ENCODE measurements at regions not wholly inside any gene's neighbourhood (a gene's known extent, or its start where the extent isn't known, plus 50 kb on each side); places are given as distances from the start of the nearest gene placed in this dataset.

DNA sequence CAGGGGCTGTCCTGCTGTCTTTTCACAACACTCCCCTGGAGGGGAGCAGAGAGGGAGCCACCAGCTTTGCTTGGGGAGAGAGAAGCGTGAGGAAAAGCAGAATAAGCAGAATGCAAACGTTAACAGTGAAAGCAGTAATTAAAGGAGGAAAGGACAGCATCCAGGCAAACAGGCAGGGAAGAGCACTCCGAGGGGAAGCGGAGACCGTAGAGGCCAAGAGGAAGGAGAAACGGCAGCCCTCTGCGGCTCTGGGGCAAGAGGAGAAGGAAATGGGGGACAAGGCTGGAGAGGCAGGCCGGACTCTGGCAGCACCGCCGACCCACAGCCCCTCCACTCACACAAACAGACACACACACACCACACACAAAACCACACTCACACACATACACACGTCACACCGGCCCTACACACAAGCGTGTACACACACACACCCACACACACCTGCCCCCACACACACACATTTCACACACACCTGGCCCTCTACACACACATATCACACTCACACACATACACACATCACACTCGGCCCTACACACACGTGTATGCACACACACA, 449.8 kb downstream of the SOX6 start:
- no peak overlapping the region for H3K27ac ChIP-seq
- H3K4me3 ChIP-seq, result no peak overlapping the region
- H3K9me3 ChIP-seq (ENCODE audit: low read depth, low read length), result no peaks in the 10 kb centered on the region
- no peaks in the 10 kb centered on the region for H3K36me3 ChIP-seq (ENCODE audit: insufficient read depth, low read length)
- TF ChIP-seq EZH2 (IDR thresholded peaks at IDR 0.05), result no peak
- no peak for TF ChIP-seq FOXP2 (optimal IDR thresholded peaks at IDR 0.05; ENCODE audit: control extremely low read depth, extremely low read length, insufficient read depth)
- no peak for TF ChIP-seq POLR2AphosphoS5 (IDR thresholded peaks at IDR 0.05; ENCODE audit: borderline replicate concordance, low read depth, low read length)
- H3K9ac ChIP-seq (ENCODE audit: insufficient read length), result no peak overlapping the region
- no peak for DNase-seq (ENCODE audit: low read depth, low spot score)

DNA sequence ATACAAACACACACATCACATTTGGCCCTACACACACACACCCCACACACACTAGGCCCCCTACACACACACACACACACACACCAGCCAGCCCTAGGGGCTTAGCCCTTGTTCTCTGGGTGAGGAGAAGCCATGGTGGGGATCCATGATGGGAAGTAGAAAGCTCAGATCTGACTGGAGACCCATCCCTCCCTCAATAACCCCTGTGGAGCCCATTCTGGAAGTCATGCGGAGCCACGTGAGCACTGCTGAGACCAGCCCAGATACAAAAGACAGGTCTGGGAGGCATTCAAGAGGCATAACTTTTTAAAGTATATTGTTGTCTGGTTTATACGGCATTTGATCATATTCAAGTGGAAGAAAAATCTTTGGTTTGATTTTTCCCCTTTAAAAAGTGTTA, 448.5 kb downstream of the SOX6 start:
- H3K9me3 ChIP-seq (ENCODE audit: low read depth, low read length), result no peaks in the 10 kb centered on the region
- H3K36me3 ChIP-seq (ENCODE audit: insufficient read depth, low read length), result no peaks in the 10 kb centered on the region
- no peak overlapping the region for H3K27ac ChIP-seq
- DNase-seq (ENCODE audit: low read depth, low spot score), result no peak
- TF ChIP-seq FOXP2 (optimal IDR thresholded peaks at IDR 0.05; ENCODE audit: control extremely low read depth, extremely low read length, insufficient read depth), result no peak
- no peak for TF ChIP-seq EZH2 (IDR thresholded peaks at IDR 0.05)
- no peak for TF ChIP-seq POLR2AphosphoS5 (IDR thresholded peaks at IDR 0.05; ENCODE audit: borderline replicate concordance, low read depth, low read length)
- H3K9ac ChIP-seq (ENCODE audit: insufficient read length), result no peak overlapping the region
- H3K4me3 ChIP-seq, result no peak overlapping the region

DNA sequence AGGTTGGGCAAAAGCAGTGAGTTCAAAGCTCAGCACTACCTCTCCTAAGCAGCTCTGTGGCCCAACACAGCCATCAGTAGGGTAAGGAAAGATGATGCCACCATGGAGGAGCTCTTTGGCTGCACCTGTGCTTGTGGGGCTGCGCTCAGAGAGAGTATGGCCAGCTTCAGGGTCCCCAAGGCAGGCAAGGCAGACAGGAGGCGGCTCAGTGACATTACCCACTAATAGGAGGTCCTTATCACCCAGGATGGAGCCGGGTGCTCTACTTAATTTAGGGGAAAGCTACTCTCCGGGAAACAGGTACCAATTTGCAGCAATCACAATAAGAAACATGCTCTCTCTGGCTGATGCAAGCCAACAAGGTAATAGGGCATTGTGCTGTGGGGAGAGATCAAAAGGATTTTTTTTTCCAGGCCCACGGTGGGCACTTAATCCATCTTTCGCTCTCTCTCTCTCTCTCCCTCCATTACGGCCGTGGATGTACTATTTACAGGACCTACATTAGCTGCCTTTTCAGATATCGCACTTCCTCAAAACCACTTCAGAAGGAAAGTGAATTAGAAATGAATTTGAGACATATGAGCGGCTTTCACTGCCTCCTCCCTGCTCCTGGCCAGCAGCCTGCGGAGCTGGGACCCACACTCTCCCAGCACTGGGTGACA, 446.3 kb downstream of the SOX6 start:
- no peak for TF ChIP-seq FOXP2 (optimal IDR thresholded peaks at IDR 0.05; ENCODE audit: control extremely low read depth, extremely low read length, insufficient read depth)
- TF ChIP-seq POLR2AphosphoS5 (IDR thresholded peaks at IDR 0.05; ENCODE audit: borderline replicate concordance, low read depth, low read length), result no peak
- TF ChIP-seq EZH2 (IDR thresholded peaks at IDR 0.05), result no peak
- Histone ChIP-seq H3K36me3 (ENCODE audit: insufficient read depth, low read length) (no peaks in the 10 kb centered on the region), H3K9me3 (ENCODE audit: low read depth, low read length) (no peaks in the 10 kb centered on the region), H3K4me3 (no peak overlapping the region), H3K9ac (ENCODE audit: insufficient read length) (no peak overlapping the region), H3K27ac (no peak overlapping the region)
- DNase-seq (ENCODE audit: low read depth, low spot score), result no peak

DNA sequence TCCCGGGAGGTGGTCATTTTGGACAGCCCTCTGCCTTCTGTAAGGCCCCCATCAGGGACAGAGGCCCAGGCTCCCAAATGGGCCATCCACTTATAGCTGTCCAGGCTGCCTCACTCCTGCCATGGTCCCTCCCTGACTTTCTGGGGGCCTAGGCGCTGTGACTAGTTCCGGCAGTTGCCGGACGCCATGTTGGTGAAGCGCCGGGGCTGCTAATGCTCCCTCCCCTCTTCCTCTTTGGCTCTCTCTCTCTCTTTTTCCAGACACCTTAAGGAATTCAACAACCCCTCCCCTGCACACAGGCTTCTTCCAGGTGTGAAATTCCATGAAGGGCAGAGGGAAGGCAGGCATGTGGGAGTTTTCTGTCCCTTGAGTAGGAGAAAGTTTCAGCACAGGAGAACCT, 445.6 kb downstream of the SOX6 start:
- Histone ChIP-seq H3K9ac (ENCODE audit: insufficient read length) (no peak overlapping the region), H3K9me3 (ENCODE audit: low read depth, low read length) (no peaks in the 10 kb centered on the region), H3K27ac (no peak overlapping the region), H3K4me3 (no peak overlapping the region), H3K36me3 (ENCODE audit: insufficient read depth, low read length) (no peaks in the 10 kb centered on the region)
- TF ChIP-seq POLR2AphosphoS5 (IDR thresholded peaks at IDR 0.05; ENCODE audit: borderline replicate concordance, low read depth, low read length) (no peak), EZH2 (IDR thresholded peaks at IDR 0.05) (no peak), FOXP2 (optimal IDR thresholded peaks at IDR 0.05; ENCODE audit: control extremely low read depth, extremely low read length, insufficient read depth) (no peak)
- no peak for DNase-seq (ENCODE audit: low read depth, low spot score)

DNA sequence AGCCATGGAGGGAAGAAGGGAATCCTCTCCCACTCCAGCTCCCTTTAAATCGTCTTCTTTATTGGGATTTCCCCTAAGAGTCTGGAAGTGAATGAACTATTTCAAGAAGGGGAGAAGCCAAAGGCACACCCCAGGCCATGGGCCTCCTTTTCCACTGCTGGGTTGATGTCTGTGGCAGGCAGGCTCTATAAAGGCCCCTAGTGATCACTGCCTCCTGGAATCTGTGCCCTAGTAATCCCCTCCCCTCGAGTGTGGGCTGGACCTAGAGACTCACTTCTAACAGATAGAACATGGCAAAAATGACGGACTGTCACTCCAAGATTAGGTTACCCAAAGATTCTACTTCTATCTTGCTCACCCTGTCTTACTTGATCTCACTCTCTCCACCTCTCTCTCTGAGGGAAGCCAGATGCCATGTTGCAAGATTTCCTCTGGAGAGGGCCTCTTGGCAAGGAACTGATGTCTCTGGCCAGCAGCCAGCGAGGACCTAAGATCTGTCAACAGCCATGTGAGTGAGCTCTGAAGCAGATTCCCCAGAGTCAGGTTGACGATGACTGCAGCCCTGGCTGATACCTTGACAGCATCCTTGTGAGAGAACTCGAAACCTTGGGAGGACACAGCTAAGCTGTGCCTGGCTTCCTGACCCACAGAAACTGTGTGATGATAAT, 444.8 kb downstream of the SOX6 start:
- no peak overlapping the region for H3K9ac ChIP-seq (ENCODE audit: insufficient read length)
- peak; percentile 74 for DNase-seq (ENCODE audit: low read depth, low spot score)

DNA sequence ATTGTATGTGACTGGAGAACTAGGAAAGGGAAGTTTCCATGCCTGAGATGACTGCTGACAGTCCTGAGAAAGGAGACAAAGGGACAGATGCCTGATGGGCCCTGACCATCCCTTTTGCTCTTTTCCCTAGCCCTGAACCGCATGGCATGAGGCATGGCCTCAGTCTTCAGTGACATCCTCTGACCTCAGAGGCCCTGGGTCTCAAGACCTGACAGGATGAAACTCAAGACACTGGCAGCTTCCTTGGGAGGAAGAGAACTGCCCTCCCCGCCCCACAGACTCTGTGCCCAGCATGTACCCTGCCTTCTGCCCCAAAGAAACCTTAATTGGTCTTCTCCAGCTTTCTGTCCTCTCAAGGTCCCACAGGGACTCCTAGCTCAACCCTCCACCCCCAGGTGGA, 444.1 kb downstream of the SOX6 start:
- no peak overlapping the region for H3K9ac ChIP-seq (ENCODE audit: insufficient read length)
- DNase-seq (ENCODE audit: low read depth, low spot score), result no peak
- TF ChIP-seq FOXP2 (optimal IDR thresholded peaks at IDR 0.05; ENCODE audit: control extremely low read depth, extremely low read length, insufficient read depth), result no peak
- no peak for TF ChIP-seq POLR2AphosphoS5 (IDR thresholded peaks at IDR 0.05; ENCODE audit: borderline replicate concordance, low read depth, low read length)
- no peak for TF ChIP-seq EZH2 (IDR thresholded peaks at IDR 0.05)
- H3K36me3 ChIP-seq (ENCODE audit: insufficient read depth, low read length), result no peaks in the 10 kb centered on the region
- H3K4me3 ChIP-seq, result no peak overlapping the region
- H3K27ac ChIP-seq, result no peak overlapping the region
- no peaks in the 10 kb centered on the region for H3K9me3 ChIP-seq (ENCODE audit: low read depth, low read length)

More for the DNA sequence above, 444.8 kb downstream of the SOX6 start:
- H3K4me3 ChIP-seq, result peak overlapping the region; percentile 8; the same call in 1 of the 2 replicates
- TF ChIP-seq POLR2AphosphoS5 (IDR thresholded peaks at IDR 0.05; ENCODE audit: borderline replicate concordance, low read depth, low read length) (no peak), FOXP2 (optimal IDR thresholded peaks at IDR 0.05; ENCODE audit: control extremely low read depth, extremely low read length, insufficient read depth) (no peak), EZH2 (IDR thresholded peaks at IDR 0.05) (no peak)
- H3K27ac ChIP-seq, result peak overlapping the region; percentile 62
- no peaks in the 10 kb centered on the region for H3K9me3 ChIP-seq (ENCODE audit: low read depth, low read length)
- H3K36me3 ChIP-seq (ENCODE audit: insufficient read depth, low read length), result no peaks in the 10 kb centered on the region

DNA sequence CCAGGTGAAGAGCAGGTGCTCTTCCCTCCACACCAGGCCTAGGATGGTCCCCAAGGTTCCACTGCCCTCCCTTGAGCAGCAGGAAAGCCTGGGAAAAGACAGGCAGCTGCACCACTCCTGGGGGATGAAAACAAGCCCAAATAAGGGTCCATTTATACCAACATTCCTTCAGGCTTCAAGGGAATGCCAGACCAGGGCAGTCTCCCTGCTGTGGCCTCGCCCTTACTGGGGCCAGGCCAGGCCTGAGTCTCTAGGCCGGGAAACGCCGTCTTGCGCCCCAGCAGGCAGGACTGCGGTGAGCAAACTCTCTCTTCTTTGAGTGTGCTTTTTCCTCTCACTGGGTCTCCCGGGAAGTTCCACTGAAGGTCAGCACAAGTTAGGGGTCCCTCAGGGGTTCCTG, 443.5 kb downstream of the SOX6 start:
- TF ChIP-seq FOXP2 (optimal IDR thresholded peaks at IDR 0.05; ENCODE audit: control extremely low read depth, extremely low read length, insufficient read depth) (no peak), EZH2 (IDR thresholded peaks at IDR 0.05) (no peak), POLR2AphosphoS5 (IDR thresholded peaks at IDR 0.05; ENCODE audit: borderline replicate concordance, low read depth, low read length) (no peak)
- H3K36me3 ChIP-seq (ENCODE audit: insufficient read depth, low read length), result no peaks in the 10 kb centered on the region
- no peak overlapping the region for H3K9ac ChIP-seq (ENCODE audit: insufficient read length)
- H3K4me3 ChIP-seq, result no peak overlapping the region
- H3K9me3 ChIP-seq (ENCODE audit: low read depth, low read length), result no peaks in the 10 kb centered on the region
- no peak for DNase-seq (ENCODE audit: low read depth, low spot score)
- H3K27ac ChIP-seq, result no peak overlapping the region

DNA sequence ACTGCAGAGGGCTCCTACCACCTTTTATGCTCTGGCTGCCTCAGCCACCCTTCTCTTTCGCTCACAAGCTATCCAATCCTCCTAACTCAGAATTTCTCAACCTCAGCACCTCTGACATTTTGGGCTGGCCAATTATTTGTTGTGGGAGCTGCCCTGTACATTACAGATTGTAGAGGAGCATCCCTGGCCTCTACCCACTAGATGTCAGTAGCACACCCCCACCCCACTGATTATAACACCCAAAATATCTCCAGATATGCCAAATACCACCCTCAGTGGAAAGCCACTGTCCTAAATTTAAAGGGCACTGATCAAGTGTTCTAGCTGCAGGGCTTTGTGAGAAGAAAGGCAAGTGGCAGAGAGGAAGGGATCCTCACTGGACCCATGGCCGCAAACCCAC, 443.1 kb downstream of the SOX6 start:
- no peak overlapping the region for H3K27ac ChIP-seq
- no peak for DNase-seq (ENCODE audit: low read depth, low spot score)
- no peak overlapping the region for H3K4me3 ChIP-seq
- no peak overlapping the region for H3K9ac ChIP-seq (ENCODE audit: insufficient read length)
- H3K9me3 ChIP-seq (ENCODE audit: low read depth, low read length), result no peaks in the 10 kb centered on the region
- H3K36me3 ChIP-seq (ENCODE audit: insufficient read depth, low read length), result no peaks in the 10 kb centered on the region
- TF ChIP-seq EZH2 (IDR thresholded peaks at IDR 0.05) (no peak), FOXP2 (optimal IDR thresholded peaks at IDR 0.05; ENCODE audit: control extremely low read depth, extremely low read length, insufficient read depth) (no peak)

Data from SK-N-MC (cell line).